T follicular helper cell (primary cell): ENCODE measurements at regions not wholly inside any gene's neighbourhood (a gene's known extent, or its start where the extent isn't known, plus 50 kb on each side); places are given as distances from the start of the nearest gene placed in this dataset.

Source experiments
- DNase-seq: peaks from one replicate; pipeline ENCODE4 v3.0.0-alpha.2; 2020; ENCODE audit warnings: low read depth

DNA sequence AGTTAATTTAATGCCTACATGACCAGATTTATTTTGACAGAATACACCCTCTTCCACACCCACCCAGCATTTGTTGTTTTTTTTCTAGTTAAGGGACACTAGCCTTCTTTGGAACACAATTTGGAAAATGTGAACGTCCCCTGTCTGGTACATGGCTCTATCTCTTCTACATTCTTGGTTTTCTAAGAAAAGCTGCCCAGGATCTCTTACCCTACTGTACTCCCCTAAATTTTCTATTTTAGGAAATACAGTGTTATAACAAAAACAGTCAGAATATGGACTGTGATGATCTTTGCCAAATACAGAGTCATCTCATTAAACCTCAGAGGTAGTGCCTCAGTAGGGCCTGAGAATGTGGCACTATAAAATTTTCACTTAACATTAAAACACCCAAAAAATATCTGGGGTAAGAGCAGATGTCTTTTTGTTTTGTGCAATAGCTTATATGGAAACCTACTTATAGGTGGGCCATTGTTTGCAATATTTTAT lies 93.1 kb upstream of the SPON1 start:
- no peak for DNase-seq

DNA sequence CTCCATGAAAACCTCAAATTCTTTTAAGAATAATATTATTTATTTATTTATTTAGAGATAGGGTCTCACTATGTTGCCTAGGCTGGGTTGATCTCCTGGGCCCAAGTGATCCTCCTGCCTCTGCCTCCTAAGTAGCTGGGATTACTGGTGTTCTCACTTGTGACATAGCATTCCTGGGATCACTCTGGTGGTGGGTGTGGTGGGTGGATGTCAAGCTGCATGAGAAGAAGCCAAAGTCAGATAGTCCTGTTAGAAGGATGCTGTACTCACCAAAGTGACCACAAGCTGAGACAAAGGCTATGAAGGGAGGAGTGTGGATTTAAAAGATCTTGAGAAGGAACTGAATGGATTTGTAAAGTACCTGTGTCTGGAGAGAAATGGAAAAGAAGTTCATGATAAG lies 87.9 kb upstream of the SPON1 start:
- no peak for DNase-seq

DNA sequence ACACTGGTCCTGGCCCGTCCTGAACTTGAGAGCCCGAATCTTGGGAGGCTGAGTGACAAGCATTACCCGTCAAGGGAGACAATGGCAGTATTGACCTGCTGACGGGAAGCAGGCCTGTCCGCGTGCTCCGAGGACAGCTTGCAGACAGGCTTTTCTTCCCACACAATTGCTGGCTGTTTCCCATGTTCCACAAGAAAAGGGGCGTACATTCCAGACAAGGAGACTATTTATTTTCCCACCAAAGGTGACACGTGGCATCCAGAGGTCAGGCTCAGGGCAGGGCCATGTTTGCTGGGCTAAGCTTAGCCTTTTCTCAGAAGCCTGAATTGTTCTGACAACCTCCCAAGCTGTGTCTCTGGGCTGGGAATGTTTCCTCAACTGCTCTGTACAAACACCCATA lies 86.9 kb upstream of the SPON1 start:
- DNase-seq, result no peak

- no peak for DNase-seq
These were observed 86.1 kb upstream of the SPON1 start for GRCh38 chr11:13876423-13876822.

DNA sequence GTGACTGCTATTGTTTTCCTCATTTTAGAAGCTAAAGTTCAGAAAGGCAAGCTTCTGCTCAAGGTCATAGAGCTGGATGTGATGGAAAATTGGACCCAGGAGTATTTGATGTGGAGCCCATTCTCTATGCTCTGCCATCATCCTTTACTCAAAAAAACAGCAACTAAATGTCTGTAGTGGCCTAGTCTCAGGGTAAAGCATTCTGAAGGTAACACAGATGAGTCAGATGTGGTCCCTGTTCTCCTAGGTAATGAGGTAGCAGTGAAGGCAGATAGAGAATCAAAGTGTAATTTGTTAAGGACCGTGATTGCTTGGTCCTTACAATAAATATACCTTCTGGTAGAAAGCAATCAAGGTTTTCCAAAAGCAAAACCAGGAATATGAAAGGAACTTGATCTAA lies 84.4 kb upstream of the SPON1 start:
- DNase-seq, result no peak

DNA sequence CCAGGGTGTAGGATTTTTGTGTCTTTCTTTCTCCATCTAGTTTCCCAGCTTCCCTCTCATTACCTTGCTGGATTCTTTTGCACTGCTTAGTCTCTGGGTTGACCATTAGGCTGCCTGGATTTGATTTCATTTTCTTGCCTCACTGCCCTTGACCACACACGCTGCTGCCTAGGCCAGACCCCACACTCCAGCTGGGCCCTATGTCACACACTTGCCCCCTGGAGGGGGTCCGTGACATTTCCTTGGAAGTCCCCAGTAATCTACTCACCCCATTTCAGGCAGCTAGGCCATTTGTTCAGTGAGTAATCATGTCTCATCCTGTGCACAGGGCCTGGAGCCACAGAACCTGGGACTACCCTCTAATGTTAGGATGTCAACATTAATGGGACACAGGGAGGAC lies 81.9 kb upstream of the SPON1 start:
- DNase-seq, result no peak

DNA sequence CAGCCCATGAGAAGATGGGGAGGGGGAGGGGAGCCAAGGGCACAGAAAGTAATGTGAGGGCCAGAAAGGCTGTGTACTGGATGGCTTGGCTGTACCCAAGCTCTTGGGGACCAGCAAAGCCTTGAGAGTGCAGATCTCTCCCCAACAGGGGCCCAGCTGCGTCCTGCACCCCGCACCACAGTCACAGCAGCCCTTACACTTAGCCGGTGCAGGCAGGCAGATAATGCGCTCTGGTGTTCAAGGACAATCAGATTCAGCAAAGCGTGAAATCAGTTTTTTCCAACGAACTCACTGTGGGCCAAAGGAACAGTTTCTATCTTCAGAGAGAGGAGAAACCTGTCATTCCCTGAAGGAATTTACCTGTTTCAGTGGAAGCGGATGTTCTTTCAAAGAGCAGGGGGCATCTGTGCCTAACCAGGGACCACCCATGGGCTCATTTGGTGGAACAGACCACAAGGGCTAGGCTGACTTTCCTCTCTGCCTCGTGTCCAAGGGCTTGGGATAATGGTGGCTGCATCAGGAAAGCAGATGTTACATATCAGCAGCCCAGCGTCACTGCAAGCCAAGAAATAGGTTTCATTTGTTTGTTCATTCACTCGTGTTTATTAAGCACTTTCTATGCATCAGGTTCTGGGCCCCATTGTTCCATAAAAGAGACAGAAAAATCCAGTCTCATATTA lies 81.2 kb upstream of the SPON1 start:
- no peak for DNase-seq

- no peak for DNase-seq
These were observed 79.5 kb upstream of the SPON1 start for GRCh38 chr11:13883042-13883441.

- no peak for DNase-seq
These were observed 78.9 kb upstream of the SPON1 start for GRCh38 chr11:13883589-13883988.

DNA sequence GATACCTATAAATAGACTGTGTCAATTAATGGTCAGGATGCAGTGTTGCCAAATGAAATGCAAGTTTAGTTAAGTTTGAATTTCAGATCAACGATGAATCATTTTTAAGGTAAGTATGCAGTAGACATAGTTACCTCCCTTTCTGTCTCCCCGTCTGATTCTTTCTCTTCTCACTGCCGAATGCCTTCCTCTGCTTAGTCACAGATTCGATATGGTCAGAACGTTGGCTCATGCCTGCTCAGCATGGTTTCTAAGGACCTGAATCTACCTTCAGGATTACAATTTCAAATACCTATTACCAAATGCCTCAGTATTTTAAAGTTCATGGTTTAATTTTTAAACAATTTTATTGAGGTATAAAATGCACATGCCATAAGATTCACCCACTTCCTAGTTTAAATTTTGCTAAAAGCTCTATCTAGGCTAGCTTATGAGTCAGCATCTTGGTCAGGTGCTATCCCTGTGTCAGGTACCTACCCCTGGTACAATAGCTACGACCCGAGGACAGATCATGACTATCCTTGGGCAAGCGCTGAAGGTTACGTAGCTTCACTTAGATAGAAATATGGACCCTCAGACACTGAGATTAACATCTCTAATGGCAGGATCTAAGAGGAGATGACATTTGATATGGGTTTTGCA lies 78.2 kb upstream of the SPON1 start:
- DNase-seq, result no peak

- DNase-seq, result no peak
These were observed 77.4 kb upstream of the SPON1 start for GRCh38 chr11:13885083-13885482.

- no peak for DNase-seq
These were observed 72.8 kb upstream of the SPON1 start for GRCh38 chr11:13889552-13890249.

DNA sequence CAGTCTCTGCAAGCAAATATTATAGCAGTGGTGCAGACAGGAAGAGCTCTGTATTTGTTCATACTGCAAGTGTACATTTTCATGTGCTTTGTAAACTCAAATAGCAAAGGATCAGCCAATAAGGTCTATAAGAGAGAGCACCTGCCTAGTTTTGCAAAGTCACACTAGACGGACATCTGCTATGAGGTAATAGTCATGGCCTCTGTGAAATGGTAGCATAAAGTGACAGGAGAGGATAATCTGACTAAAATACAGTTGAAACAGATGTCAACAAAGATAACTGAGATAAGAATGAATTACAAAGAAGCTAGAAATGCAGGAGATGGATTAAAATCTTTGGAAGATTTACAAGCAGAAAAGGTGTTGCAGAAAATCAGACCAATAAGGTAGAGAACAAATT lies 70.6 kb upstream of the SPON1 start:
- no peak for DNase-seq

DNA sequence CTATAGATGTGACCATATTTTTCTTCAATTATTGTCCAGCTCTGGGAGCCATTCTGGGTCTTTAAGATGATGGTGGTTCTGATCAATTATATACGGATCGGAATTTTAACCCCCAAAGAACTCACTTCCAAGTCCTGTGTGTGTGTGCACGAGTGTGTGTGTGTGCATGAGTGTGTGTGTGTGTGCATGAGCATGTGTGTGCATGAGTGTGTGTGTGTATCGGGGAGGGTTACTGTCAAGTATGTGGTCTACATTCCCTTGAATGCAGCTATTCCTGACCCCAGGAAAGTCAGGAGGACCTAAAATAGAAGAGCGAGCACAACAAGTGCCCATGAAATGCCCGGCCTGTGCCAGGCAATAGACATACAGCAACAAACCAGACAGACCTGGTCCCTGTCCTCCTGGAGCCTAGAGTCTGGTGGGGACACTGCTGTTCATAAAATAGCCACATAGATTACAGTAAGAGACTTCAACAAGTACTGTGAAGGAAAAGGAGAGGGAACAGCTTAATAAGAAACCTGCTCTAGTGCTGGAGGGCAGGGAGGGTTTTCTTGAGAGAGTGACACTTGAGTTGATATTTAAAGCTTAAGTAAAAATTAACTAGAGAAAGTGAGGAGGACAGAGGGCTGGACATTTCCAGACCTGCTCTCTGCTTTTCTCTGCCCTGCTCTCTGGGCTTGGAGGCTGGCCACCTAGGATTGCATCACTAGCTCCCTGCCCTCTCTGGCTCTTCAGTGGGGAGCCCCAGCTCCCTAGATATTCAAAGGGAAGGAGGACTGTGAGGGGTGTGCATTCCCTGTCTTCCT lies 66.1 kb upstream of the SPON1 start:
- no peak for DNase-seq

DNA sequence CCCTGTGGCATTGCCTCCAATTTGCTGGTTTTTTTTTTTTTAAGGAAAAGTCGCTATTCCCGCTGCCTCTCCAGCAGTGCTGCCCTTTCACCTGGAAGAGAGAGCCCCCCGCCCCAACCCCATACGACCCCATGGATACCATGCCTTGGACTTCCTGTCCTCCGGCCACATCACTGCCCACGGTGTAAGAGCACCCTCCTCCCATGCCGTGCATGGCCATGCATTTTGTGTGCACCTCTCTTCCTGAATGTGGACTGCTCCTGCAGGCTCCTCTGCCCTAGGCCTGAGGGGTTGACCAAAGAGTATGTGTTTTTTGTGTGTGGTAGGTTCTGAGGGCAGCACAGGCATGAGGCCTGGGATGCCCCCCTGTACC lies 65.6 kb upstream of the SPON1 start:
- DNase-seq, result no peak

GRCh38 chr11:13897646-13898276 lies 64.8 kb upstream of the SPON1 start:
- DNase-seq, result no peak

DNA sequence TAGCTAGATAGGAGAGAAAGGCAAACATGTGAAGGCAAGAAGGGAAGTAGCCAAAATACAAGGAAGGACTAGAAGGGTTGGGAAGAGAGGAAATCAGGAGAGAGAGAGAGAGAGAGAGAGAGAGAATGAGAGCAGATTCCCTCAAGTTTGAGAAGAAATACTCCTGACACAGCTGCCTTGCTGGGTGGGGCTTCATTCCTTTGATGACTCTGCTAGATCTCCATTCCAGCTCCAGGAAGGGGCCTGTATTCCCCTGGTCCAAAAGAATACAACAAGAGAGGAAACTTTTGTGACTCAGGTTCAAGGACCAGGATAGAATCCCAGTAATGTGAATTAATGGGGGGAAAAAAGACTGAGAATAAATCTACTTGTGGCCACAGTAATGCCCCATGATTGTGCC lies 62.9 kb upstream of the SPON1 start:
- DNase-seq, result no peak

DNA sequence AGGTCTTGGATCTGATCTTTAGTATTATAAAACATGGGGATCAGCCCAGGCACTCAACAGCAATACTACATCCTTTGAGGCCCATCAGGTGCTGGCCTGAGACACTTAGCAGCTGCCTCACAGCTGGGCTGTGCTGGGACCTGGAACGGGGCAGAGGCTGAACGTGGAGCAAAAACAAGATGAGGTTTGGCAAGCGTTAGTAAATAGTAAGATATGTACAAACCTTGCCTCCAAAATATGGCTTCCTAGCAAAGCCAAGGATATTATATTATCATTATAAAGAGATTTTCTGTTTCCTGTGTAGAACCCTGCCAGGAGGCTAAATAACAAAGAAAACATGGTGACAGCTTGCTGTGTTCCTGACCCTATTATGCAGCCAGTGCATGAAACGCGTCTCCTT lies 60.0 kb upstream of the SPON1 start:
- DNase-seq, result no peak

DNA sequence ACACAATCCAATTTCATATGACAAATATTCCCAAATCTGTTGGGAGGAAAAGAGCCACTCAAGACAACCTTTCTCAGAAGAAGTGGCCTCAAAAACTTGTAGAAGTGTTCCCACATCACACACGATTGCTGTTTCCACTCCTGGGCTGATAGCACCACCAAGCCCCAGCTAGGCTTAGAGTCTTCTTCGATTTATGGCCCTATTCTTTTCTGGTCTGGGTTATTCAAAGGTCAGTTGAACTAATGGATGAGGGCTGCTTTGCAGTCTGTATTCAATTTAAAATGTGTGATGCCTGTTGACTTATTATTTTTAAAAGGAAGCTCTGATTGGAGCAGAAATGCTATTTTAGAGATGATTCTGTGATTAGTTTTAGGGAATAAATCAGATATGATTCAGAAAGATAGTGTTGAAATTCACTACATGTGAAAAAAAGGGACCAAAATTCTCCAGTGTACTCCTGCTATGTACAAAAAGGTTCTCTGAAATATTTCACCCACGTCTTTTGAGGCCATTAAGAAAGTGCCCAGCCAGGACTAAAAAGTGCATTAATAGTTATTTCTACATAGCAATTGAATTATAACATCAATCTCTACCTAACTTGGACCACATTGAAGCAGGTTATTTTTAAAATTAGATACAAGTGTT lies 57.3 kb upstream of the SPON1 start:
- DNase-seq, result no peak

GRCh38 chr11:13907678-13908077 lies 54.8 kb upstream of the SPON1 start:
- no peak for DNase-seq

DNA sequence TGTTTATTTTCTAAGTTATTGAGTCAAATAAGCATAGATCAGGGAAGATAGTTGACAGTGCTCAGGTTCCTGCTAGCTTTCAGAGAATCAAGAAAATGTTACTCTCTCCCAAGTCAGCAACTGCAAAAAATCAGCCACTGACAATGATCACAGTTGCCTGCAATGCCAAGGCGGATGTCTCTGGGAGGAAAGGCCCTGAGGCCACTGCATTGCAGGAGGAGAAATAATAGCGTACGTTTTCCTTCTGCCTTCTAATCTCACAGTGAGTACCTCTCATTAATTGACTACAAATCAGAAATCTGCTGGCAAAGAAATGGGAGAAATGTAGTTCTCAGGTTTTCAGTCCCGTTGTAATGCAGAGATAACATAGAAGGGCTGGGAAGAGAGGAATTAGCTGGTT lies 54.0 kb upstream of the SPON1 start:
- DNase-seq, result no peak
